GM12875 (cell line): ENCODE measurements at regions not wholly inside any gene's neighbourhood (a gene's known extent, or its start where the extent isn't known, plus 50 kb on each side); places are given as distances from the start of the nearest gene placed in this dataset.
A peak's percentile ranks its signal among the peaks of the same experiment; 100 is the strongest.

Experiments
- H3K4me3 ChIP-seq: one replicate; pipeline ENCODE4 v1.5.1; 2011; ENCODE audit warnings: low read depth, low read length, control low read depth
- TF ChIP-seq, protein P1 (sequence below): IDR thresholded peaks from 2 replicates; pipeline ENCODE4 v1.5.1; 2011; ENCODE audit warnings: low read depth, mild to moderate bottlenecking, control low read depth, inconsistent platforms, low read length, moderate library complexity, borderline replicate concordance; ENCODE audit not compliant: insufficient read depth

DNA sequence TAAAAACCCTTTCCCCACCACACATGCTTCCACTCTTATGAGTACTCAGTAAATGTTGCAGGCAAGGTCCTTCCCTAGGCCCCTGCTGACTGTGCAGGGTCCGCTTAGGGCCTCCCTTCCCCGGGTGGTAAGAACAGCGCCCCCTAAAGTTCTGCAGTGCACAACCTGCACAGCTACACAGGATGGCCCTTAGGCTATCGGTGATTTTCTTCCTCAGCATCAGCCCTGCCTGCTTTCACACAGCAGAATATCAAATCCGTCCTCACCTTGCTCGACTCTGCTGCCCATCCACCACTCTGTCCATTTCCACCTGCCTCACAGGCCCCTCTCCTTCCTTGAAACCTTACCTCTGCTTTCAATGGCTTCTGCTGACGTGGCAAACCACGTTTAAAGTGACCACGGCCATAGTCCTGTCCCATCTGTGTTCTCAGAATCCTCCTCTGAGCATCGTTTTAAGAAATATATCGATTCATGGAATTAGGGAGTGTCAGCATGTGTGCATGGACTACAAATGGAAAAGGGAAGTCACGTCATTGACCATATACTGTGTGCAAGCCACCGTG, 51.4 kb upstream of the TMEM132E start:
- TF ChIP-seq, protein P1, sequence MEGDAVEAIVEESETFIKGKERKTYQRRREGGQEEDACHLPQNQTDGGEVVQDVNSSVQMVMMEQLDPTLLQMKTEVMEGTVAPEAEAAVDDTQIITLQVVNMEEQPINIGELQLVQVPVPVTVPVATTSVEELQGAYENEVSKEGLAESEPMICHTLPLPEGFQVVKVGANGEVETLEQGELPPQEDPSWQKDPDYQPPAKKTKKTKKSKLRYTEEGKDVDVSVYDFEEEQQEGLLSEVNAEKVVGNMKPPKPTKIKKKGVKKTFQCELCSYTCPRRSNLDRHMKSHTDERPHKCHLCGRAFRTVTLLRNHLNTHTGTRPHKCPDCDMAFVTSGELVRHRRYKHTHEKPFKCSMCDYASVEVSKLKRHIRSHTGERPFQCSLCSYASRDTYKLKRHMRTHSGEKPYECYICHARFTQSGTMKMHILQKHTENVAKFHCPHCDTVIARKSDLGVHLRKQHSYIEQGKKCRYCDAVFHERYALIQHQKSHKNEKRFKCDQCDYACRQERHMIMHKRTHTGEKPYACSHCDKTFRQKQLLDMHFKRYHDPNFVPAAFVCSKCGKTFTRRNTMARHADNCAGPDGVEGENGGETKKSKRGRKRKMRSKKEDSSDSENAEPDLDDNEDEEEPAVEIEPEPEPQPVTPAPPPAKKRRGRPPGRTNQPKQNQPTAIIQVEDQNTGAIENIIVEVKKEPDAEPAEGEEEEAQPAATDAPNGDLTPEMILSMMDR = peak; percentile 19; the same call in 1 of the 2 replicates
- no peak overlapping the region for H3K4me3 ChIP-seq

DNA sequence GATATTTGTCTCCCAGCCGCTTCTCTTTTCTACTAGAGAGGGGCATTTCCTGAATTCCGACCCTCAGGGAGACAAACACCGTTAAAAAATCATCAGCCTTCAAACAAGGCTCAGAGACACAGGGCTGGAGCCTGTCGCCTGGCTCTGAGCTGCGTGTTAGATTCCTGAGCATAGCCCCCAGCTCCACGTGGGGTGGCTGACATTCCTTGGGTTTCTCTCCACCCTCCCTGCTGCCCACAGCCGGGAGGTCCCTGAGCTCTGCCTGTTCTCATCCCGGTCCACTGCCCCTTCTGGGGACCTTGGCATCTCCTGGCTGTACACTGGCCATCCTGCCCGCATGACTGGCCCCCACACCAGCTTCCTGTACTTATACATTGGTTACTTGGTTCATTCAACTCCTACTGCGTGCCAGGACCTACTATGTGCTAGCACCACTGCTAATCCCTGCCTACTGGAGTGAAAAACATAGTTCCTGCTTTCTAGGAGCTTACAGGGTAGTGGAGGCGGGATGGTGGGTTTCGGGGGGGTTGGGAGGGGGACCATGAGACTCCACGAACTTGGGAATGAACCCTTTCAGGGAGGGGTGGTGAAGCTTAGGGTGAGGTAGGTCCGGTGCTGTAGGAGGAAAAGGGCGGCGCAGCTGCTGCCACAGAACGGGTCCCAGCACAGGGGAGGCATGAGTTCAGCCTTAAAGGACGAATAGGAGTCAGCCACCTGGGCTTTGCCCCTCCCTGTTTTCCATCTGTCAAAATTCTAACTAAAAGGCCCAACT, 52.1 kb upstream of the TMEM132E start:
- H3K4me3 ChIP-seq = no peak overlapping the region
- TF ChIP-seq, protein P1 = no peak

DNA sequence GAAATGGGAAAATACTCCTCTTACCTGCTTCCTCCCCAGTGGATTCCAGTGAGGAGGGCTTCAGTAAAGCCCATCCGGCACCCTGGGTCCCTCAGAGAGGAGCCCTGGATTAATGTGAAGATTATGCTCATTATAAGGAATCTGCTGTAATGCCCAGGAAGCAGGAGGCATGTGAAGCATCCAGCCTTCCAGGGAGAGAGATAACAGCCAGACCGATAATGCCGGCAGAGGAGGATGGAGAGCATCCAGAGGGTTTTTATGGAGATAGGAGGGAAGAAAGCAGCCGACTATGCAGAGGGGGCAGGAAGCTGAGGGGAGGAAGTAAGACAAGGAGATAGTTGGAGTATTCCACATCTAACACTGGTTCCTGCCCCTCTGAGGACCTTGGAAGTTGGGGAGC, 53.7 kb upstream of the TMEM132E start:
- TF ChIP-seq, protein P1 = no peak
- no peak overlapping the region for H3K4me3 ChIP-seq

DNA sequence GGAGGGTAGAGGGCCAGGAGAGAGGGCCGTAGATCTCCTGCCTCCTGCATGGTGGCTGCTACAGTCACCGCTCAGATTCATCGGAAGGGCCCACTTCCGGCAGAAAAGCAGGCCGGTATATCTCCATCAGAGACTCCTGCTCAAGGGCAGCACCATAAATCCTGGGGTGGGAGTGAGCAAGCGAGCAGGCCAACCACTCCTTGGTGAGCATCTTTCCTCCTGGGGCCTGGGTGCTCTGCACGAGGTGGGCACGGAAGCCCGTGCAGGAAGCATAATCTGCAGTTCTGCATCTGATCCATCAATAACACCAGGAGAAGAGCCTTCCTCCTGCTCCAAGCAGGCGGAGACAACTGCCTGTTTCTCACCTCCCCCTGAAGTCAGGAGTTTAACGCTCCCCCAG, 57.4 kb upstream of the TMEM132E start:
- TF ChIP-seq, protein P1 = no peak
- H3K4me3 ChIP-seq = no peak overlapping the region

DNA sequence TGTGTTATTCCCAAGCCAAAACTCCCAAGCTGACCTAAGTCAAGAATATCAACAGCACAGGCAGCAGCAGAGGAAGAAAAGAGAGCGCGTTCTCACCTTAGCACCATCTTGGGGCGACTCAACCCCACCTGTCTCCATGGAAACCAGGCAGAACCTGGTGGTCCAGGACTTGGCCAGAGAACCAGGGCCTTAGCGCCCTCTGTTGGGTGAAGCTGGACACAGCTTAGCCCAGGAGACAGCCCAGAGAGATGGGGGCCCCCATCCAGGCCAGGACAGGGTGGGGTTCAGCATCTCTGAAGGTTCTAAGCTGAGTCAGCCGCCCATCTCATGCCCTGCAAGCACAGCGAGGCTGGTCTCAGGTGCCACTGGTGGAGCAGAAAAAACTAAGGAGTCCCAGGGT, 60.1 kb upstream of the TMEM132E start:
- no peak overlapping the region for H3K4me3 ChIP-seq
- TF ChIP-seq, protein P1 = peak; percentile 76

DNA sequence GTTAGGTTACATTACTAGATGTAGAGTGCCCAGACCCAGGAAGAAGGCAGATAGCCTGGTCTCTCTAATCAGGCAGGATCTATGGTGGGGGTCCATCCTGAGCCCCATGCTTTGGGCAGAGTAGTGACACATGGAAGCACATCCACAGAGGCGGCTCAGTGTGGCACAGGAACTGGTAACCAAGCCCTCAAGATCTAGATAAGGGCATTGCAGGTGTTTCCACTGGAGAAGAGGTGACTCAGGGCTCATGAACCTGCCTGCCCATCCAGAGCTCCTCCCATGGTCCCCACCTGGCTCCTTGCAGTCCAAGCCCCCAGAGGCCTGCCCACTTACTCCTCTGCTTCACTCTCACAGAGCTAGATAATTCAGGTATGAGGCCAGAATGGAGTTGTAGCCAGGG, 62.0 kb upstream of the TMEM132E start:
- TF ChIP-seq, protein P1 = no peak
- no peak overlapping the region for H3K4me3 ChIP-seq

DNA sequence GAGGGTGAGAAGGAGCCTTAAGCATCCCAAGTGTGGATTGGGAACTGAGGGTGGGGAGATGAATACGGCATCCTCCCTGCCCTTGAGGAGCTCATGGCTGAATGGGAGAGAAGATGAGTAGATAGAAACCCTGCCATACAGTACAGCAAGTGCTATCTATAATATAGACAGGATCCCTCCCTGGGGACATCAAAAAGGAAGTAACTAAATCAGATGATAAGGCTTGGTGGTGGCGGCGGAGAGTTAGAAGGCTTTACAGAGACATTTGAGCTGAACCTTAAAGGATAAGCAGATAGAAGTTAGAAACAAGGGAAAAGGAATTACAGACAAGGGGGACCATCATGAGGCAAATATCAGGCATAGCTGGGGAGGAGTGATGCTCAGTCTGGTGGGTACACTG, 67.5 kb upstream of the TMEM132E start:
- TF ChIP-seq, protein P1 = no peak
- H3K4me3 ChIP-seq = no peak overlapping the region
